ENCODE measurements at regions not wholly inside any gene's neighbourhood (a gene's known extent, or its start where the extent isn't known, plus 50 kb on each side); places are given as distances from the start of the nearest gene placed in this dataset.

GRCh38 chr6:67467341-67467740 lies 1167.7 kb upstream of the ADGRB3 start:
- TF ChIP-seq, protein P1, sequence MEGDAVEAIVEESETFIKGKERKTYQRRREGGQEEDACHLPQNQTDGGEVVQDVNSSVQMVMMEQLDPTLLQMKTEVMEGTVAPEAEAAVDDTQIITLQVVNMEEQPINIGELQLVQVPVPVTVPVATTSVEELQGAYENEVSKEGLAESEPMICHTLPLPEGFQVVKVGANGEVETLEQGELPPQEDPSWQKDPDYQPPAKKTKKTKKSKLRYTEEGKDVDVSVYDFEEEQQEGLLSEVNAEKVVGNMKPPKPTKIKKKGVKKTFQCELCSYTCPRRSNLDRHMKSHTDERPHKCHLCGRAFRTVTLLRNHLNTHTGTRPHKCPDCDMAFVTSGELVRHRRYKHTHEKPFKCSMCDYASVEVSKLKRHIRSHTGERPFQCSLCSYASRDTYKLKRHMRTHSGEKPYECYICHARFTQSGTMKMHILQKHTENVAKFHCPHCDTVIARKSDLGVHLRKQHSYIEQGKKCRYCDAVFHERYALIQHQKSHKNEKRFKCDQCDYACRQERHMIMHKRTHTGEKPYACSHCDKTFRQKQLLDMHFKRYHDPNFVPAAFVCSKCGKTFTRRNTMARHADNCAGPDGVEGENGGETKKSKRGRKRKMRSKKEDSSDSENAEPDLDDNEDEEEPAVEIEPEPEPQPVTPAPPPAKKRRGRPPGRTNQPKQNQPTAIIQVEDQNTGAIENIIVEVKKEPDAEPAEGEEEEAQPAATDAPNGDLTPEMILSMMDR (IDR thresholded peaks at IDR 0.05; ENCODE audit: low read depth, low read length) = no peak
- no peak for TF ChIP-seq EZH2phosphoT487 (IDR thresholded peaks at IDR 0.05; ENCODE audit: low read depth)
